GM19467 (cell line): ENCODE measurements at regions not wholly inside any gene's neighbourhood (a gene's known extent, or its start where the extent isn't known, plus 50 kb on each side); places are given as distances from the start of the nearest gene placed in this dataset.
"Not testable (repeated sequence)": the region's sequence is repeated elsewhere in the genome, so short reads cannot be mapped to it uniquely, and the experiment has no call there.

Source experiments
- ATAC-seq: cut with Tn5 transposase; IDR thresholded peaks from one replicate; pipeline ENCODE4 v1.9.1; 2021; ENCODE audit warnings: mild to moderate bottlenecking, moderate library complexity; ENCODE audit not compliant: unreplicated experiment

- ATAC-seq, result no peak
These were observed 224.0 kb downstream of the KTN1 start for GRCh38 chr14:55803873-55804553.

GRCh38 chr14:55805250-55805649 is 225.2 kb downstream of the KTN1 start:
- no peak for ATAC-seq

GRCh38 chr14:55807053-55807880 is 227.3 kb downstream of the KTN1 start:
- ATAC-seq, result no peak

- ATAC-seq, result no peak
These were observed 227.9 kb downstream of the KTN1 start for GRCh38 chr14:55807881-55808379.

- no peak for ATAC-seq
These were observed 233.6 kb downstream of the KTN1 start for GRCh38 chr14:55813630-55814029.

GRCh38 chr14:55814064-55814463 is 234.1 kb downstream of the KTN1 start:
- ATAC-seq, result no peak

- no peak for ATAC-seq
These were observed 234.9 kb downstream of the KTN1 start for GRCh38 chr14:55814873-55815272.

GRCh38 chr14:55816225-55816624 is 236.2 kb downstream of the KTN1 start:
- no peak for ATAC-seq

- ATAC-seq, result peak; percentile 82
These were observed 239.8 kb downstream of the KTN1 start for GRCh38 chr14:55819610-55820304.

GRCh38 chr14:55822906-55823305 is 242.9 kb downstream of the KTN1 start:
- ATAC-seq, result no peak

GRCh38 chr14:55832122-55832911 is 252.3 kb downstream of the KTN1 start:
- no peak for ATAC-seq

GRCh38 chr14:55832974-55833373 is 253.0 kb downstream of the KTN1 start:
- no peak for ATAC-seq

- ATAC-seq, result no peak
These were observed 254.4 kb downstream of the KTN1 start for GRCh38 chr14:55834390-55834789.

GRCh38 chr14:55835985-55836384 is 256.0 kb downstream of the KTN1 start:
- no peak for ATAC-seq

- no peak for ATAC-seq
These were observed 257.5 kb downstream of the KTN1 start for GRCh38 chr14:55837467-55837866.

- ATAC-seq, result no peak
These were observed 258.6 kb downstream of the KTN1 start for GRCh38 chr14:55838529-55839052.

GRCh38 chr14:55839301-55839947 is 259.4 kb downstream of the KTN1 start:
- ATAC-seq, result not testable (repeated sequence)

- no peak for ATAC-seq
These were observed 260.8 kb downstream of the KTN1 start for GRCh38 chr14:55840821-55841220.

- no peak for ATAC-seq
These were observed 261.6 kb downstream of the KTN1 start for GRCh38 chr14:55841625-55842024.
